OCI-LY3 (cell line): ENCODE measurements at regions not wholly inside any gene's neighbourhood (a gene's known extent, or its start where the extent isn't known, plus 50 kb on each side); places are given as distances from the start of the nearest gene placed in this dataset.

Source experiments
- CTCF ChIP-seq: fragments of 200-600, 300-600 bp; sonication (generic); IDR thresholded peaks from 2 replicates; pipeline ENCODE4 v1.5.1; 2014; ENCODE audit warnings: antibody characterized with exemption, low read length, low read depth
- EZH2phosphoT487 ChIP-seq: fragments of 200-600 bp; shearing (Covaris generic); IDR thresholded peaks from 2 replicates; pipeline ENCODE4 v1.6.1; 2018; ENCODE audit warnings: antibody characterized with exemption, mixed run types, low read depth

GRCh38 chr2:188187726-188188125 lies 103.9 kb upstream of the GULP1 start:
- TF ChIP-seq CTCF (no peak), EZH2phosphoT487 (no peak)
